NCI-H345 treated with DMSO at 0.1 percent for 48 hours (cell line): ENCODE measurements at regions not wholly inside any gene's neighbourhood (a gene's known extent, or its start where the extent isn't known, plus 50 kb on each side); places are given as distances from the start of the nearest gene placed in this dataset.

Experiments used
- DNase-seq: peaks from one replicate; lab custom pipeline; 2025; ENCODE audit not compliant: unreplicated experiment; lab: John Stamatoyannopoulos, UW

DNA sequence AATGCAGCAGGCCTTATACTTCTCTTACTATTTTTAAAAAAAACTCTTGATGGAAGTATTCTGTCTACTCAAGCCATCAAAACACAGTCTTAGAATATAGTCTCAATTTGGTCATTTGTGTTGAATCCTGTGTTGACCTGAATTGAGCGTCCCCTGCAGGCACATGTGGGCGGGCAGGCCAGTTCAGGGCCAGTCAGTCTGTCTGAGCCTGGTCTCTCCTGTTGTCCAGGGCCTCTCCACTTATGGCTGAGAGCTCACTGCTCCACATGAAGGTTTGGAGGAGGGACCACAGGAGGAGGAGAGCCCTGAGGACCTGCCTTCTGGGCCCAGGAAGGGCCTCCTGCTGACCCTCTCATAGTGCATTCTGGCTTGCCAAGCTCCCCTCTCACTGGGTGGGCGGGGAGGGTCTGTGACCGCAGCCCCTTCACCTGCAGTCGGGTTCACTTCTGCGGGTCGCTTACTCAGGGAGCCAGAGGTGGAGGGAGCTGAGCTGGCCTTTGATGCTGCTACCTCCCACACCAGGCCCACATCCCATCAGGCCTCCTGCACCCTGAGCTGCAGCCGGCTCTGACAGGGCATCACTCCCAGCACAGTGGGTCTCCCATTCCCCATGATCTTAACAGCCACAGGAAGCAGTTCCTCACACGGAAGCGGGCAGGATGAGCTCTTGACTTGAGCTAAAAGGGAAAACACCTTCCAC lies 178.2 kb upstream of the S1PR3 start:
- DNase-seq, result no peak

DNA sequence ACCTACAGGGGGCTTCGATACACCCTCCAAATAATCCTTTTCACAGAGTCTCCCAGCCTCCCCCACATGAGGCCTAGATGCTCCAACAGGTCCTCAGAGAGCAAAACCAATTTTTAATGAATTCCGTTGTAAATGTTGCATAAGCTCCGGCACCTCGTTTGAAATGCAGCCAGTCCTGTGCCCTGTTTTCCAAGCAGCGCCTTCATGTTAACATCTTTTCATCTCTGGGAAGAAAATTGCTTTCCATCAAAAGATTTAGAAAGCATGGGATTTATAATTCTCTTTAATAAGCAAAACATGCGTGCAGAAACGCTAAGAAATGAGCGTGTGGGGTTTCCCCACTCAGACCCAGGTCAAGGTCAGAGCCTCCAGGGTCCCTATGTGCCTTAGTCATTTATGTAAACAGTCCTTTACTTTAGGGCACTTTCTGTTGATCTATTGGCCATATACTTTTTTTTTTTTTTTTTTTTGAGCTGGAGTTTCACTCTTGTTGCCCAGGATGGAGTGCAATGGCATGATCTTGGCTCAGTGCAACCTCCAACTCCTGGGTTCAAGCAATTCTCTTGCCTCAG lies 177.5 kb upstream of the S1PR3 start:
- no peak for DNase-seq

DNA sequence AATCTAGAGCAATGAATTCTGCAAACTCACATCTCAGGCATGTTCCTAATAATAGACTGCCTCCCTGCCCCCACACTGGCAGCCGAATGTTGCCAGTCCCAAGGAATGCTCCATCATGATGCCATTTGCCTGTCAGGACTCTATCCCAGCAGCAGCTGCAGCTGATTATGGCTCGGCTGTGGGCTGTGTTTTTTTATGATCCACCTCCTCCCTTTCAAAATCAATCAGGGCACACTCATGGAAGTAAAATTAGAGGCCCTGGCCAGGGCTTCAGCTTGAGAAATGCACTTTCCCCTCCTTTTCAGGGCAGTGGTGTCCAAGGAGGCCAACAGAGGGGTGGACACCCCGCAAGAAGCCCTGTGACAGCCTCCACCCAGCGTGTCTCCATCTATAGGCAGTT lies 176.7 kb upstream of the S1PR3 start:
- DNase-seq, result no peak

DNA sequence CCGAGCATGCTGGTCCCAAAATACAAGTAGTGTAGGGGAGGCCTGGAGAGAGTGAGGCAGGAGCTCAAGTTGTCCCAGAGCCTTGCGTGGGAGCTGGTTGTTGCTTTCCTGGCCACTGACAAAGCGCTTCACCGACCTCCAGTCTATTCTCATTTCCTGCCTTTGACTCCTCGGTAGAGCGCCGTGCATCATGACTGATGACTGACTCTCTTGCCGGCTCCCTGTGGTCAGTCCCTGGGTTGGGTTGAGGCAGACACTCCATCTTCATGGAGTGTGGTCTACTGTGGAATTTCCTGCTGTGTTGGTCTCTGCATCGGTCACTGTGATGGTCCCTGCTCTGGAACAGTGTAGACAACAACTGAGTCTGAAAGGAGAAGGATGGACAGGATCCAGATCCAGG lies 175.1 kb upstream of the S1PR3 start:
- DNase-seq, result no peak

DNA sequence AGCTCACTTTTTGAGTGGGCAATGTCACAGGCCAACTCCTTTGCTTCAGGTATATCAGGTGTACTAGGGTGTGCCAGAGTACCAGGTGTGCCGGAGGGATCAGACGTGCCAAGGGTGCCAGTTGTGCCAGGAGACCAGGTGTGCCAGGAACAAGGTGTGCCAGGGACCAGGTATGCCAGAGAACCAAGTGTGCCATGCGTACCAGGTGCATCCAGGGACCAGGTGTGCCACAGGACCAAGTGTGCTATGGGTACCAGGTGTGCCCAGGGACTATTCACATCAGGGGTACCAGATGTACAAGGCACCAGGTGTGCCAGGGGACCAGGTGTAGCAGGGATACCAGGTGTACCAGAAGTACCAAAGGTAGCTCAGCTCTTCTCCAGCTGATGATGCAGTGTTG lies 174.7 kb upstream of the S1PR3 start:
- no peak for DNase-seq

DNA sequence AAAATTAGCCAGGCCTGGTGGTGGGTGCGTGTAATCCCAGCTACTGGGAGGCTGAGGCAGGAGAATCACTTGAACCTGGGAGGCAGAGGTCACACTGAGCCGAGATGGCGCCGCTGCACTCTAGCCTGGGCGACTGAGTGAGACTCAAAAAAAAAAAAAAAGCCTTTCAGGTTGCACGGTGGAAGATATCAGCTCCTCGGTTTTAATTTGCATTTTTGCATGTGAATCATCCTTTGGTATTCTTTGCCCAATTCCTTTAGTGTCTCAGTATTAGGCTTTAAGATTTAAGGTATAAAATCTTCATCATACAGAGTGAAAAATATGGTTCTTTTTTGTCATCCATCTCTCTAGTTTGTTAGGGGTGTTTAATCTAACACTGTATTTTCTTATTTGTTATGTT lies 173.6 kb upstream of the S1PR3 start:
- no peak for DNase-seq

DNA sequence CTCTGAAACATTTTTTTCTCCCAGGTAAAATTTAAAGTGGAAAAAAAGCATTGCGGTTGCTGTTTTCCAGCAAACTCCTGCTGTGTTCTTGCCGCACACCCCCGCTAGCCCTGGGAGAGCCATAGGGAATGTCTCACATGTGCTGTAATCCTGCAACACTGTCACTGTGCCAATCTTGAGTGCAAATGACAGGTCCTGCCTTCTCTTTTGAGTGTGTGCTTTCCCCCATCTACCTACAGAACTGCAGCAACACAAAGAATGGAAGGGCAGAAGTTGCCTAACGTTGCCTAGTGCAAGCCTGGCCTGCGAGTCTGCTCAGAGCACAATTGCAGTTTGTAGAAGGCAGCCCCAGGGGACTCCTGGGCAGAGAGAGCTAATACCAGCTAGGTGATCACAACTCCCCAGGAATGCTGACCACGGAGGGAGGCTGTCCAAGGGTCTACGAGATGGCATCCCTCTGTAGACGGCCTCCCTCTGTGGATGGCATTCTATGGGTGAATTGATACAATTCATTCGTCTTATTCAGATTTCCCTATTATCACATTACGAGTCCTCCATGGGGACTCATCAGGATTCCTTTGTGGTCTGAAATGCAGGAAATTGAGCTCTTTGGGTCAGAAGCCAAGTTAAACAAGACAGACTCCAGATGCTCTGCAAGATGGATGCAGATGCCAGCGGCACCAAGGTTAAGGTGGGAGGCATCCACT lies 172.6 kb upstream of the S1PR3 start:
- no peak for DNase-seq

DNA sequence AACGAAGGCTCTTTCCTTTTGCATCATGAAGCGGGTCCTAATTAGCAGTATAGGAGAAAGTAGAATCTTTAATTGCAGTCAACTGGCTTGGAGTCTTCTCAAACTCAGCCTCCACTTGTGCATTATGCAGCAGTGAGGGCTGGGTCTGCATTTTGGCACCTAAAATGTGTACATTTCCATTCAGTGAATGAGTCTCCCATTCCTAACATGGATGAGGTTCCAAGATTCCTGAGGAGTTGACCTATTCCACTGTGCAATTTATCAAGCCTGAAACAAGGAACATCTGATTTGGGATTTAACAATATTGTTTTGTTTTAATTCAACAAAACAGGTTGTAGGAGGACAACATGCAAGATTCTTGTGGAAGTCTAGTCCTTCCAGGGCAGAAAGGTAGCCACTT lies 171.8 kb upstream of the S1PR3 start:
- no peak for DNase-seq

DNA sequence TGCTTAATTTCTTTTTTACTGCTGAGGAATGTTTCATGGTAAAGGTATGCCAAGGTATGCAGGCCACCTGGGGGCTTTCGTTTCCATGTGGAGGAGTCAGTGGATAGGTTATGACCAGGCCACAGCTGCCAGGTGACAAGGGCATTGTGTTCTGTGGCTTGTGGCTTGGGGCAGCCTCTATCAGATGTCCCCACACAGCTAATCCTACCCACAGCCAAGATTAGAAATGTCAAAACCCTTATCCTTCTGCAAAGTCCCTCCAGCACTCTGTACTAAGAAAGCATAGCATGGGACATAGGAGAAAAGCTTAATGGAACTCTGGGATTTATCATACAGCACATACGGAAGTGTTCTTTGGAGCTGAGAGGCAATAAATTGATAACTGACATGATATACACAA lies 171.2 kb upstream of the S1PR3 start:
- DNase-seq, result no peak

DNA sequence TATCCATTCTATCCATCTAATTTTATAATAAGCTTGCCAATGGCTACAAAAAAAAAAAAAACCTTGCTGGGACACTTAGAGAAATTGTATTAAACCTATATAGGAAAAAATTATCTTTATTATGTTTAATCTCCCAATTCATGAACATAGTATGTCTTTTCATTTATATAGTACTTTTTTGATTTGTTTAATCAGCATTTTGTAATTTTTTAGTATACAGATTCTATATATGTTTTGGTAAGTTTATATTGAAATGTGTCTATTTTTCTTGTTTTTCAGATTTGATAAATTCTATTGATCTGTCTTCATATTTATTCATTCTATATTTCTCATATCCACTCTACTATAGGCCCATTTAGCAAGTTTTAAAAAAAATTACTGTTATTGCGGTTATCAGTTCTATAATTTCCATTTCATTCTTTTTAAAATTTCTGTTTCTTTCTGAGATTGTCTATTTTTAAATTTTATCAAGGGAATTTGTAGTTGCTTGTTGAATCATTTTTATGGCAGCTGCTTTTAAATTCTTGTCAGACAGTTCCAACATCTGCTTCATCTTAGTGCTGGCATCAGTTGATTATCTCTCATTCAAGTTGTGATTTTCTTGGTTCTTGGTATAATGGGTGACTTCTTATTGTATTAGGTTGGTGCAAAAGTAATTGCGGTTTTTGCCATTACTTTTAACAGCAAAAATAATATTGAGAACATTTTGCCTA lies 170.1 kb upstream of the S1PR3 start:
- DNase-seq, result no peak

DNA sequence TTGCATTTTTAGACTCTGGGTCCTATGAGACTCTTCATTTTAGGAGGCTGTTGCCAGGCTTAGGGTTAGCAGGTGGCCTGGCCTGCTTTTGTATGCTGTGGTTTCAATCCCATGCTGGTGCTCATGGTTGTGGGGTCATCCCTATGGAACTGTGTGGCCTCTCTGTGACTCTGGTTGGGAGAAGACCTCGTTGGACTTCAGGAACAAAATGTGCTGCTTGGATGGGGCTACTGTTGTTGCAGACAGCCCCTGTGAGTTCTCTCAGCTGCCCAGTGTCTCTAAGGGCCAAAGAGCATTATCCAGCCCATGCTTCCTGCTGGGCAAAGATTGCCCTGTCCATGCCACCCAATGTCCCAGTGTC lies 169.5 kb upstream of the S1PR3 start:
- no peak for DNase-seq

DNA sequence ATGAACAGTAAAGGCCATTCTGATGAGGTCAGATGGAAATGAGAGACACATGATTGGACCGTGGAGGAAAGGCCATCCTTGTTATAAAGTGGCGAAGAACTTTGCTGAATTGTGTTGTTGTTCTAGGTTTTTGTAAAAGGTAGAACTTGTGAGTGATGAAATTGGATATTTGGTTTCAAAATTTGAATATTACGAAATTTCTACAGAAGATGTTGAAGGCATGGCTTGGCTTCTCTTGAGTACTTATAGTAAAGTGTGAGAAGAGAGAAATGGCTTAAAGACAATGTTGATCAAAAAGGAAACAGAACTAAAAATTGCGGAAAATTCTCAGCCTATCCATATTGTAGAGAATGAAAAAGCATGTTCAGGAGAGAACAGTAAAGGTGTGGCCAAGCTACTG lies 166.6 kb upstream of the S1PR3 start:
- DNase-seq, result no peak

DNA sequence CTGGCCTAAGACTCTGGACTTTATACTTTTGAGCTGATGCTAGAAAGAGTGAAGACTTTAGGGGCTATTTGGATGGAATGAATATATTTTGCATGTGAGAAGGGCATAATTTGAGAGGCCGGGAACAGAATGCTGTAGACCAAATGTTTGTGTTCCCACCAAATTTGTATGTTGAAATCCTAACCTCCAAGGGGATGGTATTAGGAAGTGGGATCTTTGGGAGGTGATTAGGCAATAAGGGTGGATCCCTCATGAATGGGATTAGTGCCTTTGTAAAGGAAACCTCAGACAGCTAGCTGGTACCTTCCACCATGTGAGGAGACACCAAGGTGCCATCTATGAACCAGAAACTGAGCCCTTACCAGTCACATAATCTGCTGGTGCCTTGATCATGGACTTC lies 165.1 kb upstream of the S1PR3 start:
- no peak for DNase-seq

DNA sequence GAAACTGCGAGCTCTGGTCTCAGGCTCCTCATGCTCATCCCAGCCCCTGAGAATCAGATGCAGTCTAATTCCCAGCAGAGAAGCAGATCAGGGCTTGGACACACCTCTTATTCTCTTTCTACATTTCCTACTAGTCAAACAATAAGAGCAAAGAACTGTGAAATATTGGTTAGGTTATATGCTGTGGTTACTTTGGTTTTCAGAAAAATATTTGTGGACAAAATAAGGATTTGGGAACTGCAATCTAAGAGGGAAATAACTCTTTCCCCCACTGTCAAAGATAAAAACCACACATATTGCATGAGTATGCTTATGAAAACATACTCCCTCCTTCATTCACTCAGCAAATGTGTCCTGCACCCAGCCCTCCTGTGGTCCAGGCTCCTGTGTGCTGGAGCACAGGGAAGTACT lies 164.5 kb upstream of the S1PR3 start:
- no peak for DNase-seq

DNA sequence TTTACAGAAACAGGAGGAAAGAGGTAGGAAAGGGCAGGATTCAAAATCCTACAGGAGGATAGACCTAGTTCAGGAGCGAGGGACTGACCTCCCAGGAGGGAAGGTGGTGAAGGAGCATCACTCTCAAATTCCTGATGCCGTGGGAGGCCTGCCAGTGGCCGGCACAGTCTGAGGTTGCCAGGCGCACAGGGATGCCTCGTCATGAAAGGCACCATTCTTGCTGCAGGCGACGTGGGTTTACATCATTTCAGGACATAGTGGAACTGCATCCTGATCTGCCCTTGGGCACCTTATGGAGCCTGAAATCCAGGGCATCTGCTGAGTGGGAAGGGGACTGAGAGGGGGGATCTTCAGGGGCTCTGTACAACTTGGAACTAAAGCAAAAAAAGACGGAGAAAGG lies 163.2 kb upstream of the S1PR3 start:
- DNase-seq, result no peak

DNA sequence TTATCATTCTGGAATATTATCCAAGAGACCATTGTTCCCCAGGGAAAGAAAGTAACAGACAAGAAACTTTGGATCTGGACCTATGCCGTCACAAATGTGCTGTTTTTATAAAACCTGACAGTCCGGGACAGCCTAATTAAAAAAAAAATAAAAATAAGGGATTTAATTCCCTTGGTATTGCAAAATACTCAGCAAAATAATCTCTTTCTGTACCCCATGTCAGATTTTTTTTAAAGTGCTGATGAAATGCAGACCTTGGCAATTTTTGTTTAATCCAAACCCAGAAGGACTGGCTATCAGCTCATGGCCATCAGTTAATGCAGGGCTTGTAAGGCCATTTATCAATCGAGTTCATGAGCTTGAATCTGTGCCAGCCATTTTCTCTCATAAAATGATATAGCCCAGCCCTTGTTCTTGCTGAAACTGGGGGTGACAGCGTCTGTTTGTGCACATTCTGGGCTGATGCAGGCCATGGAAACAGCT lies 162.7 kb upstream of the S1PR3 start:
- no peak for DNase-seq

DNA sequence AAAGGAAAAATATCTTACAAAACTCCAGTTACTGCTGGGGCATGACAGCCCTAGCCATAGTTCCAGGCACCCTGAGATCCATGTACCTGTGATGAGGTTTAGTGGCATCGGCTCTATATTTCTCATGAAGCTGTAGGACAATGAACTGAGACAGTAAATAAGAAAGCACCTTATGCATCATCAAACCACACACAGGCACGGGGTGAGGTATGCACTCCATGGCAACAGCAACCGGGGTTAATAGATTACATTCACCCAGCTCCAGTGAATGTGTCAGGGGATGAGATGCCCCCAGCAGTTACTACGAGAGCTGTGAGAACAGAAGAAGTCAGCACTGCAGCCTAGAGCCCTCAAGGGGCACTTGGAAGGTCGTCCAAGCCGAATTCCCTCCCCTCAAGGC lies 162.0 kb upstream of the S1PR3 start:
- no peak for DNase-seq

DNA sequence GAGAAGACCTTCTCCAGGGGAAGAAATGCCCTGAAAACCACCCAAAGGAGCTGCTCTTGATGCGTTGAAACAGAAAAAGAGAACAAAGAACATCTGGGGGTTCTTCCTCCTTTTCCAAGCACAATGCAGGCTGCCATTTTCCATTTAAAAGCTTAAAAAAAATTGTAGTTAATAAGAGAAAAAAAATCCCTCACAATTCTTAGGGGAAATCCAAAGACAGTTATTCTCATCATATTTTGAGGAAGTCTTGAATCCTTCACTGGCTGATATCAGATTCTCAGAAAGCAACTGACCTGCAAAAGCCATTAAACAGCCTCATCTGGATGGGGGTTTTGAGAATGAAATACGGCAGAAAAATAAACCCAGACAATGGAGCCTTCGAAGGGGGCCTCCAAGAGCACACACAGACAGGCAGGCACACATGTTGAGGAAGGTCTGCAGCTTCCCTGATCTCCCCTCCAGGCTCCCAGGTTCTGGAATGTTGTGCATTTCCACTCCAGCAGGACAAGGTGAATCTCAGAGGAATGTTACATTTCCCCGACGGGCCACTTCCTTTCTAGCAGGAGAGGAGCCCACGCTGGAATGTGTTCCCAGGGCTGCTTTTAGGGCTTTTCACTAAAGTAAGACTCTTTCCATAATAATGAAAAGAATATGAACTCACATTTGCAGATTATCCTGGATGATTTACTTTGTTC lies 159.4 kb upstream of the S1PR3 start:
- DNase-seq, result no peak

DNA sequence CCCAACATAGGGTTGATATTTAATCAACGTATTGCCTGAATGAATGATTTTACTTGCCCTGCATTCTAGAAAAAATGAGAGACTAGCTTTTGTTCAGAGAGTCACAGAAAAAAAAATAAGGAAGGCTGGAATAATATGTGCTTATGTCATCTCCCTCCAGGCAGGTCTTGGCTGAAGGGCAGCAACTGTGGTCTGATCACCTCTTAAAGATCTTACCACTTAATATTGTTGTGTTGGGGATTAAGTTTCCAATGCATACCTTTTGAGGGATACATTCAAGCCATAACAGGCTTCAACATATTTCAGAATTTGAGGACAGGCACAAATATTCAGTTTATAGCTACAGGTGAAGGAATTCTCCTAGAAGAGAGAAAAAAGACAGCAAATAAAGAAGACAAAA lies 157.3 kb upstream of the S1PR3 start:
- no peak for DNase-seq

DNA sequence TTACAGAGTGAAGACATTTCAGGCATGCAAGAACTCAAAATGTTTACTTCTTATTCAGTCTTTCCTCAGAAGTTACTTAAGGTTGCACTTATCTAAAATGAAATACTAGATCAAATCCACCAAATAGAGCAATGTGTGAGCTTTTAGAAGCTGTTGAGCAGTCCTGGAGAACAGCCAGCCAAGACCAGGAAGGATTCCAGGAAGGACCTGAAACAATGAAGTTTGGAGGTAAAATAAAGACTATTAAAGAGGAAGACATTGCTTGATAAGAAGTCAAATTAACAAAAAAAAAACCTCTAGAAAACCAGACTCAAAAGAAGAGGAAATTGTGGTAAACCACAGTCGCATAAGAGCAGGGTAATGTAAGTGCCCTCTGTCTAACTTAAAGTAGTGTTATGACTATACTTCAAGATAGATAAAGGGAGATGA lies 156.2 kb upstream of the S1PR3 start:
- DNase-seq, result no peak

DNA sequence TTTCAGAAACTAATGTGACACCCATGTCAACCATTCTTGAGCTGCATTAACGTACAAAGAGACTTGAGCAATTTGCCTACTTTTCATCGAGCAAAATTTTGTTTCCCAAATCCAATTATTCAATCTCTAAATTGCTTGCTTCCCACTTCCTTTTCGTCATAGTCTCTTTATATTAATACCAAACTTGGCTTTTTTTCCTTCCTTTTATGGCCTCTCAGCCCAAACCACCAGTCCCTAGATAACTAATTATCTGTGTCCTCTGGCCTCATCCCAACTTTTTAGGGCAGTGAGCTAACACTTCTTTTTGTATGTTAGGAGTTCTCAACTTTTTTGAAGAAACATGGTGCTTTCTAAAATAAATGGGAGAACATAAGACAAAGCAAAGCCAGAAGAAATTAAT lies 155.5 kb upstream of the S1PR3 start:
- no peak for DNase-seq
